Rectal smooth muscle tissue (tissue), 1 donor: ENCODE measurements at regions not wholly inside any gene's neighbourhood (a gene's known extent, or its start where the extent isn't known, plus 50 kb on each side); places are given as distances from the start of the nearest gene placed in this dataset.

ENCODE experiments used
- H3K27ac ChIP-seq: one replicate; pipeline ENCODE4 v1.7.0; 2013; ENCODE audit warnings: low read depth, low read length, inconsistent platforms
- H3K27me3 ChIP-seq: one replicate; pipeline ENCODE4 v1.7.0; 2013; ENCODE audit warnings: low read length; ENCODE audit not compliant: control insufficient read depth, insufficient read depth
- H3K36me3 ChIP-seq: one replicate; pipeline ENCODE4 v1.7.0; 2013; ENCODE audit warnings: low read length; ENCODE audit not compliant: control insufficient read depth, insufficient read depth
- H3K4me1 ChIP-seq: one replicate; pipeline ENCODE4 v1.7.0; 2013; ENCODE audit warnings: low read length; ENCODE audit not compliant: control insufficient read depth, insufficient read depth
- H3K4me3 ChIP-seq: one replicate; pipeline ENCODE4 v1.7.0; 2013; ENCODE audit warnings: low read length
- H3K9ac ChIP-seq: one replicate; pipeline ENCODE4 v1.7.0; 2013; ENCODE audit warnings: low read length

DNA sequence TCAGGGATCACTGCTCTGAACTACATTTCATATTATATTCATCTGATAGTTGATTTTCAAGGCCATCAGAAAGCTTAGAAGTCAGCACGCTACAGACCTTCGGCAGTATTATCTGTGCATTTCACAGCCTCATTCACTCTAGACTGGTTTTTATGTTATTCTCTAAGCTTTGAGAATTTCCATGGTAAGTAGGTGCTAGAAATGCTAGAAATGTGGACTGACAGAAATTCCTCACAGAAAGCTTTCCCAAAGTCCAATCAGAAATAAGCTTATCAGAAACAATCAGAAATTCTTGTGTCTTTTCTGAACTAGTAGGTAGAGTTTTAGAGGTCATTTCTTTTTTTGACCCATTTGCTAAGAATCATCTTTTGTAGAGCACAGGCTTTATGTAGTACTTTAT lies 176.6 kb downstream of the TMTC3 start:
- Histone ChIP-seq H3K9ac (no peak overlapping the region), H3K27me3 (no peaks in the 10 kb centered on the region), H3K27ac (no peak overlapping the region), H3K36me3 (no peaks in the 10 kb centered on the region), H3K4me1 (no peaks in the 10 kb centered on the region), H3K4me3 (no peak overlapping the region)

DNA sequence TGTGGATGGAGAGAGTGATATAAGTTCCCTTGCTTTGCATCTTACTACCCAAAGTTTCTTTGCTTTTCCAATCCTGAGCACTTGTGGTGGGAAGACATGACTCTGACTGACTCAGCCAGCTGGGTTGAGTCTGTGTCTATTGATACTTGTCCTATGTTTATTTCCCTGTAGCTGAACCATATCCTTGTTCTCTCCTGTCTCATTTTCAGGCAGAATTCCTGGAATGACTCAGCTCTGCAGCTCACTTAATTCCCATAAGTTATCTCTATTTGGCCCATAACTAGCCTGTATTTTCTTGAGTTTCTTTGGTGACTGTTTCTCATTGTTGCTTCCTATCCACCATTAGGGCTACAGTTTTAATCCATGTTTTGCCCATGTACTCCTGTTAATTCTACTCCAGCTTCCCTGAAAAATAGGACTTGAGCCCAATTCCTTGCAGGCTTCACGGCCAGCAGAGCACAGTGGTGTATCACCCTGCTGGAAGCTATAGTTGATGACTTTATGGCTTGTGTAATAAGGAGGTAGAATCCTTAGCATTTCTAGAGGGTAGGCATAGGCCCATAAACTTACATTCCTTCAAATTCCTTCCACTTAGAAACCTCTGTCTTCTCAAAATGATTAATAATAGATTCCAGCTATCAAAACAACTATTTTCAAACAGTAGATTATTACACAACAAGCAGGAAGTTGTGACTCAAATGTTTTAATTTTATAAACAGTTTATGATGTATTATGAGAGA lies 183.1 kb downstream of the TMTC3 start:
- Histone ChIP-seq H3K4me1 (peaks cover 18% of the 10 kb centered on the region), H3K27me3 (no peaks in the 10 kb centered on the region), H3K9ac (no peak overlapping the region), H3K4me3 (no peak overlapping the region), H3K27ac (peak overlapping the region; percentile 80), H3K36me3 (no peaks in the 10 kb centered on the region)

DNA sequence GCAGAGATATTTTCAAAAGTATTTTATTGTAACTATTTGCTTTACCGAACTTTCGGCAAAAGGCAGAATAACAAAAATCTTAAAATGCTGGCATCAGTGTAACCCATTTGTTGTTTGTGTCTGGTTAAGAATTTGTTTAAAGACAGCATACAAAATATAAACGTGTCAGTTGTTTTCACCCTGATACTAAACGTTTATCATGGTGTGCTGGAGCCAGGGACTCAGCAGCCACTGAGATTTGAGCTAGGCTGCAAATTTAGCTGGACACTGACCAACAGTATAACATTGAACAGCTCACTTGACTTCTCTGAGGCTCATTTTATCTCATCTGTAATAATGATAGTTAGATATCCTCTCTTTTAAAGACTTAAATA lies 183.7 kb downstream of the TMTC3 start:
- Histone ChIP-seq H3K4me1 (peaks cover 18% of the 10 kb centered on the region), H3K27ac (peak overlapping the region; percentile 80), H3K27me3 (no peaks in the 10 kb centered on the region), H3K9ac (no peak overlapping the region), H3K4me3 (no peak overlapping the region), H3K36me3 (no peaks in the 10 kb centered on the region)

DNA sequence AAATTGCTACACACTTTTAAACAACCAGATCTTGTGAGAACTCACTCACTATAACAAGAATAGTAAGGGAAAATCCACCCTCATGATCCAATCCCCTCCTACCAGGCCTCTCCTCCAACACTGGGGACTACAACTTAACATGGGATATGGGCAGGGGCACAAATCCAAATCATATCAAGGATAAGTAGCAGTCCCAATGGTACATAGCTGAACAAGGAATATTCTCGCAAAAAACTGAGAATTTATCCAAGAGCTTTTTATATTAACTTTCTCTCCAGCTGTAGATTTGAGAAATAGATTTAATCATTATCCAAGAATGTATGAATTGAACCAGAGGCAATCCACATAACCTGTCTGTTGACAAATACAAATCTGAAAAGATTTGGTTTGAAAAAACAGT lies 185.2 kb downstream of the TMTC3 start:
- H3K4me3 ChIP-seq: no peak overlapping the region
- no peak overlapping the region for H3K9ac ChIP-seq
- H3K36me3 ChIP-seq: no peaks in the 10 kb centered on the region

DNA sequence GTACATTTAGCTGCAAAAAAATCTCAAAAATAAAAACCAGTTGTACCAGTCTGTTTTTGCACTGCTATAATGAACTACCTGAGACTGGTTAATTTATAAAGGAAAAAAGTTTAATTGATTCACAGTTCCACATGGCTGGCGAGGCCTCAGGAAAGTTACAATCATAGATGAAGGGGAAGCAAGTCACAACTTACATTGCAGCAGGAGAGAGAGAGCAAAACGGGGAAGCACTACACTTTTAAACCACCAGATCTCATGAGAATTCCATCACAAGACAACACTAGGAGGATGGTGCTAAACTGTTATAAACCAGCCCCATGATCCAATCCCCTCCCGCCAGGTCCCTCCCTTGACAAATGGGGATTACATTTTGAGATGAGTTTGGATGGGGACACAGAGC lies 186.0 kb downstream of the TMTC3 start:
- Histone ChIP-seq H3K9ac (no peak overlapping the region), H3K4me1 (peaks cover 18% of the 10 kb centered on the region), H3K27ac (no peak overlapping the region)

More for the DNA sequence above, 185.2 kb downstream of the TMTC3 start:
- Histone ChIP-seq H3K27ac (no peak overlapping the region), H3K4me1 (peaks cover 18% of the 10 kb centered on the region), H3K27me3 (no peaks in the 10 kb centered on the region)

DNA sequence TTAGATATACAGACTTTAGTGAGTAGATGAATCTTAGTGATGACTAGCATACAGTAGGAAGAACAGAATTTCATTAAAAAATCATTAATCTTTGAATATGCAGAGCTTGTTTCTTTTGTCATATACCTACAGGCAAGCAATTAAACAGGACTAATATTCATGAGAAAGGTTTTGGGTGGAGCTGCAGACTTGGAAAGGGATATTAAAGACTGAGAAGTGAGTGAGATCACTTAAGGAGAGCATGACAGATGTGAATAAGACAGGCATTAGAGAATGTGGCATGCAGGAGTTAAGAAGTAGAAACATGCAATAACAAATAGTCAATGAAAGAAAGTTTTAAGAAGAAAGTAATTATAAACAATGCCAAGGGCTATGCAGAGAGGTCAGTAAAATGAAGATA lies 187.7 kb downstream of the TMTC3 start:
- H3K4me3 ChIP-seq: no peak overlapping the region
- H3K36me3 ChIP-seq: no peaks in the 10 kb centered on the region
- peaks cover 10% of the 10 kb centered on the region for H3K4me1 ChIP-seq
- H3K9ac ChIP-seq: no peak overlapping the region
- no peak overlapping the region for H3K27ac ChIP-seq
- H3K27me3 ChIP-seq: no peaks in the 10 kb centered on the region

More for the DNA sequence above, 186.0 kb downstream of the TMTC3 start:
- Histone ChIP-seq H3K4me3 (no peak overlapping the region), H3K27me3 (no peaks in the 10 kb centered on the region), H3K36me3 (no peaks in the 10 kb centered on the region)

DNA sequence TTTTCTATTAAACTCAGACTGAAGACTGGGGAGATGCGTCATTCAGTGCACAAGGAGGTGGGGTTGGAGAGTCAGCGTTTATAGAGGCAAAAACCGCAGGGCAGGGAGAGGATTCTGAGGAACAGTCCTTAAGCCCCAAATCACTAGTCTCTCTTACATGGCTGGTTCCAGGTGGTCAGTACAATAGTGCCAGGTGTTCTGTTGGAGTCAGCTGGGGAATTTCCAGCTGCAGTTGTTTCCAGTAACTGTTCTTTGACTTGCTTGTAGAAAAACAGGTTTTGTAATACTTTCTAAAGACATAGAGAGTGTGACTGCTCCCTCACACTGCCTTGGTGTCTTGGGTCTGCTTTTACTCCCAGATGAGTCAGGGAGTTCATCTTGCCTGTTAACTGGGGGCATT lies 192.2 kb downstream of the TMTC3 start:
- no peaks in the 10 kb centered on the region for H3K4me1 ChIP-seq
- no peak overlapping the region for H3K4me3 ChIP-seq
- no peak overlapping the region for H3K9ac ChIP-seq
- no peaks in the 10 kb centered on the region for H3K36me3 ChIP-seq
- H3K27me3 ChIP-seq: no peaks in the 10 kb centered on the region
- H3K27ac ChIP-seq: no peak overlapping the region

DNA sequence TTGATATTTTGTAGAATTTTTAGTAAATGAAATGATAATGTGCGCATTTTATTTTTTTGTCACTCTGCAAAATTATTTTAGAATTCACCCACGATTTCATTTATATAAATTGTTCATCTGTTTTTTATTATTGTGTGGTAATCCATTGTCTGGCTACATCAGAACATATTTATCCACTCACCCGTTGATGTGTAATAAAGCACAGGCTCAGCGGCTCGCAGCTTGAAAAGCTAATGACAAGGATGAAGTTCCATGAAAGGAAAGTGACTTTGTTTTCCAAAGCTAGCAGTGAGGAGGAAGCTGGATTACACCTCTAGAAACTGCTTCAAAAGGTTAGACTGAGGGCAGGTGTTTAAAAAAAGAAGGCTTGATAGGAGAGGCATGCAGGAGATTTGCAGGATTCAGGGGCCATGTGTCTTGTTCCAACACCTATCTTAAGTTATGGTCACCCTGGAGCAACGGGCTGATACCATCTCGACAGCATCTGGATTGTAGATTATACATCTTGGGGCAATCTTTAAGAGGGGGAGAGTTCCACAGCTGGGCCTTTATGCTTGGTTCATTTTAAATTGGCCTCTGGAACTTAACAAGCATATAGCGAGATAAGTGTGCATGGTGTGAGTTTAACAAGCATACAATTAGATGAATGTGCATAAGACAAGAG lies 194.1 kb downstream of the TMTC3 start:
- Histone ChIP-seq H3K27me3 (no peaks in the 10 kb centered on the region), H3K4me3 (no peak overlapping the region), H3K9ac (no peak overlapping the region)

DNA sequence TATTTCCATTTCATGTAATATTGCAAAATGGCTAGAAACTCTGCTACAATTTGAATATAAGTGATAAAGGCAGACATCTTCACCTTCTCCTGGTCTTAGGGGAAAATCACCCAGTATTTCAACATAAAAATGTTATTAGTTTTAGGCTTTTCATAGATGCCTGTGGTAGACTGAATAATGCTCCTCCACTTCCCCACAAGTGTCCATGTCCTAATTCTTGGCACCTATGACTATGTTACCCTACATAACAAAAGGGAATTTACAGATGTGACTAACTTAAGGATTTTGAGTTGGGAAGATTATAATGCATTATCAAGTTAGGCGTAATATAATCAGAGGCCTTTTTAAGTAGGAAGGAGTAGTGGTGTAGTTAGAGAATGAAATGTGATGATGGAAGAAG lies 196.4 kb downstream of the TMTC3 start:
- Histone ChIP-seq H3K4me3 (no peak overlapping the region), H3K27me3 (no peaks in the 10 kb centered on the region), H3K9ac (no peak overlapping the region), H3K36me3 (no peaks in the 10 kb centered on the region), H3K27ac (no peak overlapping the region), H3K4me1 (peaks cover 3% of the 10 kb centered on the region)

More for the DNA sequence above, 194.1 kb downstream of the TMTC3 start:
- Histone ChIP-seq H3K36me3 (no peaks in the 10 kb centered on the region), H3K27ac (no peak overlapping the region), H3K4me1 (no peaks in the 10 kb centered on the region)

DNA sequence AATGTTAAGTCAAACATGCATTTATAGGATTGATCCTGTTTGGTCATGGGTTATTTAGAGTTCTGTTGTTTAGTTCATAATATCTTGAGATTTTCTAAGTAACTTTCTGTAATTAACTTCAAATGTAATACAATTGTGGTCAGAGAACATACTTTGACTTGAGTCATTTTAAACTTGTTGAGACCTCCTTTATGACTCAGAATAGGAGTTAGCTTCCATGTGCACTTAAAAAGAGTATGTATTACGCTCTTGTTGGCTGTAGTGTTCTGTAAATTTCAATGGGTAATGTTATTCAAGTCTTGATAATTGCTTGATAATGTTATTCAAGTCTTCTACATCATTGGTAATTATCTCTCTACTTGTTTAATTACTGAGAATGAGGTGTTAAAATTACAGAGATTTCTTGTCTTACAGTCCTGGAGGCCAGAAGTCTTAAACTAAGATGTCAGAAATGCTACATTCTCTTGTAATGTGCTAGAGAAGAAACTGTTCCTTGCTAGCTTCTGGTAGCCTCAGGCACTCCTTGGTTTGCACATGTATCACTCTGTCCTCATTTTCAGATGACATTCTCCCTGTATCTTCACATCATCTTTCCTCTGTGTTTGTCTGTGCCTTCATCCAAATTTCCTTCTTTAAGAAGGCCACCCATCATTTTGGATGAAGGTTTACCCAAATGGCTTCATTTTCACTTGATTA lies 197.3 kb downstream of the TMTC3 start:
- H3K9ac ChIP-seq: no peak overlapping the region
- H3K27me3 ChIP-seq: no peaks in the 10 kb centered on the region
- no peak overlapping the region for H3K27ac ChIP-seq
- peaks cover 3% of the 10 kb centered on the region for H3K4me1 ChIP-seq
- no peaks in the 10 kb centered on the region for H3K36me3 ChIP-seq
- H3K4me3 ChIP-seq: no peak overlapping the region

DNA sequence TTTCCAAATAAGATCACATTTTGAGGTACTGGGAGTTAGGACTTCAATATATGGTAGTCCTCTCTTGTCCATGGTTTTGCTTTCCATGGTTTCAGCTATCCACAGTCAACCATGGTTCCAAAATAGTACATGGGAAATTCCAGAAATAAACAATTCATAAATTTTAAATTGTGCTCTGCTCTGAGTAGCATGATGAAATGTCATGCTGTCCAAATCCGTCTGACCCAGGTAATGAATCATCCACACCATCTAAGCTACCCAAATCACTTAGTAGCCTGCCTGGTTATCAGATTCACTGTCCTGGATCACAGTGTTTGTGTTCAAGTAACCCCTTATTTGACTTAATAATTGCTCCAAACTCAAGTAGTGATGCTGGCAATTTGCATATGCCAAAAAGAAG lies 197.9 kb downstream of the TMTC3 start:
- Histone ChIP-seq H3K27ac (no peak overlapping the region), H3K36me3 (no peaks in the 10 kb centered on the region), H3K9ac (no peak overlapping the region), H3K4me1 (peaks cover 3% of the 10 kb centered on the region), H3K27me3 (no peaks in the 10 kb centered on the region), H3K4me3 (no peak overlapping the region)

DNA sequence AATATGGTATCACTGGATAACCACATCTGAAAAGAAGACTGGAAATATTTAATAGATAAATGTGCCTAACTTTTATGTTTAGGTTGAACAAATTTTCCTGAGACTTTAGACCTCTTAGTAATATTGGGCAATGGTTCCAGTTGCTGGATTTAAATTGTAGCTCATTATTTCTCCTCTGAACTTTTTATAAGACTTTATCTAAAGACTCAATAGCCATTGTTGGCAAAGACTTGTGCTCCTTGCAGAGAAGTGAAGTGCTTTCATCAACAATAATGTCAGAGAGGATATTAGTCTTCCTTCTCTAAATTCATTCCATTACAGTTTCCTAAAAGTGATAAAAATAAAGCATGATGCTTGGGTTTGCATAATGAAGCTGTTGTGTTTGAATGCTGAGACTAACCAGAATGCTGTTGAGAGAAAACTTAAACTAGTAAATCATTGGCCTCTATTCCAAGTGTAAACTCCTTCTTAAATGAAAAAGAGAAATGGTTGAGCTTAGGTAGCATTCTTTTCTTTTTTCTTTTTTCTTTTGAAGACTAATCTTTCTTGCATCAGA lies 200.2 kb downstream of the TMTC3 start:
- no peaks in the 10 kb centered on the region for H3K27me3 ChIP-seq

More for the DNA sequence above, 200.2 kb downstream of the TMTC3 start:
- Histone ChIP-seq H3K9ac (no peak overlapping the region), H3K27ac (no peak overlapping the region), H3K4me1 (peaks cover 3% of the 10 kb centered on the region), H3K36me3 (no peaks in the 10 kb centered on the region), H3K4me3 (no peak overlapping the region)
